Loucy (cell line): ENCODE measurements at regions not wholly inside any gene's neighbourhood (a gene's known extent, or its start where the extent isn't known, plus 50 kb on each side); places are given as distances from the start of the nearest gene placed in this dataset.

Source experiments
- H2AFZ ChIP-seq: fragments of 200-600 bp; sonication (generic); 2 replicates; pipeline ENCODE4 v1.6.0; 2016; ENCODE audit warnings: antibody characterized with exemption, mild to moderate bottlenecking, low read length, moderate library complexity
- H3F3A ChIP-seq: fragments of 200-600 bp; 2 replicates; pipeline ENCODE4 v1.6.0; 2016; ENCODE audit warnings: antibody characterized with exemption, low read depth, mild to moderate bottlenecking
- H3K27me3 ChIP-seq: fragments of 200-600 bp; sonication (generic); 2 replicates; pipeline ENCODE4 v1.6.1; 2014; ENCODE audit warnings: low read length, mild to moderate bottlenecking; ENCODE audit not compliant: insufficient read depth, poor library complexity, severe bottlenecking
- H3K36me3 ChIP-seq: fragments of 200-600 bp; sonication (generic); 2 replicates; pipeline ENCODE4 v1.6.1; 2016; ENCODE audit warnings: low read length; ENCODE audit not compliant: insufficient read depth
- H3K4me1 ChIP-seq: fragments of 200-600 bp; sonication (generic); 2 replicates; pipeline ENCODE4 v1.5.1; 2014; ENCODE audit warnings: low read length, mild to moderate bottlenecking; ENCODE audit not compliant: insufficient read depth, poor library complexity, severe bottlenecking
- H3K4me2 ChIP-seq: fragments of 200-600 bp; sonication (generic); 2 replicates; pipeline ENCODE4 v1.6.0; 2014; ENCODE audit warnings: antibody characterized with exemption, low read length, low read depth, mild to moderate bottlenecking; ENCODE audit not compliant: poor library complexity, severe bottlenecking
- H3K4me3 ChIP-seq: fragments of 200-600 bp; sonication (generic); 2 replicates; pipeline ENCODE4 v1.5.1; 2014; ENCODE audit warnings: low read length, mild to moderate bottlenecking, mixed read lengths; ENCODE audit not compliant: poor library complexity, severe bottlenecking
- H3K79me2 ChIP-seq: fragments of 200-600 bp; sonication (generic); 2 replicates; pipeline ENCODE4 v1.6.1; 2014; ENCODE audit warnings: low read length; ENCODE audit not compliant: insufficient read depth
- H3K9ac ChIP-seq: fragments of 200-600 bp; sonication (generic); 2 replicates; pipeline ENCODE4 v1.6.0; 2014; ENCODE audit warnings: mild to moderate bottlenecking, low read depth, low read length, moderate library complexity; ENCODE audit not compliant: poor library complexity, severe bottlenecking
- H3K9me2 ChIP-seq: fragments of 200-600 bp; sonication (generic); replicated peaks from 2 replicates; pipeline ENCODE4 v1.6.1; 2016; ENCODE audit warnings: low read depth, low read length, mixed read lengths
- H3K9me3 ChIP-seq: fragments of 200-600 bp; sonication (generic); 2 replicates; pipeline ENCODE4 v1.6.1; 2014; ENCODE audit warnings: mild to moderate bottlenecking, antibody characterized with exemption, low read length, low read depth; ENCODE audit not compliant: insufficient read depth
- H4K20me1 ChIP-seq: fragments of 200-600 bp; sonication (generic); 2 replicates; pipeline ENCODE4 v1.6.0; 2014; ENCODE audit warnings: antibody characterized with exemption, low read length, mild to moderate bottlenecking; ENCODE audit not compliant: insufficient read depth, poor library complexity, severe bottlenecking
- CTCF ChIP-seq: fragments of 200-600 bp; sonication (generic); conservative IDR thresholded peaks from 2 replicates; pipeline ENCODE4 v1.5.1; 2014; ENCODE audit warnings: mild to moderate bottlenecking, antibody characterized with exemption, low read length
- EZH2phosphoT487 ChIP-seq: fragments of 200-600 bp; IDR thresholded peaks from 2 replicates; pipeline ENCODE4 v1.6.1; 2018; ENCODE audit warnings: antibody characterized with exemption, mild to moderate bottlenecking, moderate library complexity, borderline replicate concordance

- Histone ChIP-seq H3K9ac (no peak overlapping the region), H3K4me2 (no peak overlapping the region), H3K4me3 (no peak overlapping the region), H2AFZ (no peak overlapping the region), H3K9me2 (no peaks in the 10 kb centered on the region), H3F3A (no peaks in the 10 kb centered on the region), H3K4me1 (no peaks in the 10 kb centered on the region), H4K20me1 (no peaks in the 10 kb centered on the region), H3K27me3 (no peaks in the 10 kb centered on the region), H3K9me3 (no peaks in the 10 kb centered on the region), H3K79me2 (no peaks in the 10 kb centered on the region), H3K36me3 (no peaks in the 10 kb centered on the region)
- TF ChIP-seq CTCF (no peak), EZH2phosphoT487 (no peak)
These were observed 541.4 kb upstream of the SMC2 start for GRCh38 chr9:103552712-103553111.

- Histone ChIP-seq H3K4me2 (no peak overlapping the region), H3K9me2 (no peaks in the 10 kb centered on the region), H3K79me2 (no peaks in the 10 kb centered on the region), H3K4me3 (no peak overlapping the region), H3K4me1 (no peaks in the 10 kb centered on the region), H2AFZ (no peak overlapping the region), H3K9ac (no peak overlapping the region), H3F3A (no peaks in the 10 kb centered on the region), H4K20me1 (no peaks in the 10 kb centered on the region), H3K27me3 (no peaks in the 10 kb centered on the region), H3K9me3 (no peaks in the 10 kb centered on the region; the same call in 1 of the 2 replicates), H3K36me3 (no peaks in the 10 kb centered on the region)
- TF ChIP-seq CTCF (no peak), EZH2phosphoT487 (no peak)
These were observed 520.1 kb upstream of the SMC2 start for GRCh38 chr9:103574056-103574455.

GRCh38 chr9:103586721-103587120, 507.4 kb upstream of the SMC2 start:
- Histone ChIP-seq H3K9ac (no peak overlapping the region), H3K9me3 (no peaks in the 10 kb centered on the region), H3K36me3 (no peaks in the 10 kb centered on the region), H3K4me1 (no peaks in the 10 kb centered on the region), H2AFZ (no peak overlapping the region), H3K9me2 (no peaks in the 10 kb centered on the region), H3K27me3 (no peaks in the 10 kb centered on the region), H3K4me3 (no peak overlapping the region), H4K20me1 (no peaks in the 10 kb centered on the region), H3K79me2 (no peaks in the 10 kb centered on the region), H3F3A (no peaks in the 10 kb centered on the region), H3K4me2 (no peak overlapping the region)
- TF ChIP-seq EZH2phosphoT487 (no peak), CTCF (no peak)
